ENCODE measurements at regions not wholly inside any gene's neighbourhood (a gene's known extent, or its start where the extent isn't known, plus 50 kb on each side); places are given as distances from the start of the nearest gene placed in this dataset.

- intact Hi-C loops (cut with micrococcal nuclease), result no loop called here
- Mint-ChIP-seq H3K4me1 (ENCODE audit: low read depth) (no peaks in the 10 kb centered on the region), H3K9me3 (no peaks in the 10 kb centered on the region), H3K4me3 (no peak overlapping the region), H3K27ac (no peak overlapping the region), H3K27me3 (no peaks in the 10 kb centered on the region), H3K36me3 (ENCODE audit: low read depth) (no peaks in the 10 kb centered on the region)
Measured at GRCh38 chr3:74479915-74480314, 134.5 kb downstream of the CNTN3 start.

- H3K27me3 Mint-ChIP-seq, result no peaks in the 10 kb centered on the region
- no peak overlapping the region for H3K27ac Mint-ChIP-seq
- no peak overlapping the region for H3K4me3 Mint-ChIP-seq
Measured at GRCh38 chr3:74470313-74470712, 144.1 kb downstream of the CNTN3 start.

GRCh38 chr3:74469713-74470112 lies 144.7 kb downstream of the CNTN3 start:
- Mint-ChIP-seq H3K36me3 (ENCODE audit: low read depth) (no peaks in the 10 kb centered on the region), H3K9me3 (peaks cover 9% of the 10 kb centered on the region), H3K27me3 (no peaks in the 10 kb centered on the region), H3K4me3 (no peak overlapping the region), H3K4me1 (ENCODE audit: low read depth) (no peaks in the 10 kb centered on the region), H3K27ac (no peak overlapping the region)
- intact Hi-C loops (cut with micrococcal nuclease), result no loop called here

More at GRCh38 chr3:74470313-74470712, 144.1 kb downstream of the CNTN3 start:
- Mint-ChIP-seq H3K36me3 (ENCODE audit: low read depth) (no peaks in the 10 kb centered on the region), H3K9me3 (peaks cover 9% of the 10 kb centered on the region), H3K4me1 (ENCODE audit: low read depth) (no peaks in the 10 kb centered on the region)
- intact Hi-C loops (cut with micrococcal nuclease), result no loop called here

GRCh38 chr3:74469151-74469550 lies 145.3 kb downstream of the CNTN3 start:
- Mint-ChIP-seq H3K4me1 (ENCODE audit: low read depth) (no peaks in the 10 kb centered on the region), H3K36me3 (ENCODE audit: low read depth) (no peaks in the 10 kb centered on the region), H3K9me3 (peaks cover 9% of the 10 kb centered on the region), H3K27me3 (no peaks in the 10 kb centered on the region), H3K4me3 (no peak overlapping the region), H3K27ac (no peak overlapping the region)
- intact Hi-C loops (cut with micrococcal nuclease), result no loop called here

GRCh38 chr3:74465715-74466410 lies 148.6 kb downstream of the CNTN3 start:
- Mint-ChIP-seq H3K27ac (no peak overlapping the region), H3K4me1 (ENCODE audit: low read depth) (no peaks in the 10 kb centered on the region)

GRCh38 chr3:74463515-74463914 lies 150.9 kb downstream of the CNTN3 start:
- no peak overlapping the region for H3K4me3 Mint-ChIP-seq
- intact Hi-C loops (cut with micrococcal nuclease), result no loop called here
- H3K4me1 Mint-ChIP-seq (ENCODE audit: low read depth), result no peaks in the 10 kb centered on the region
- no peaks in the 10 kb centered on the region for H3K27me3 Mint-ChIP-seq
- H3K27ac Mint-ChIP-seq, result no peak overlapping the region
- H3K36me3 Mint-ChIP-seq (ENCODE audit: low read depth), result no peaks in the 10 kb centered on the region
- H3K9me3 Mint-ChIP-seq, result peaks cover 19% of the 10 kb centered on the region

More at GRCh38 chr3:74465715-74466410, 148.6 kb downstream of the CNTN3 start:
- H3K4me3 Mint-ChIP-seq, result no peak overlapping the region
- no peaks in the 10 kb centered on the region for H3K36me3 Mint-ChIP-seq (ENCODE audit: low read depth)
- intact Hi-C loops (cut with micrococcal nuclease), result no loop called here
- H3K27me3 Mint-ChIP-seq, result no peaks in the 10 kb centered on the region
- H3K9me3 Mint-ChIP-seq, result peaks cover 9% of the 10 kb centered on the region

- intact Hi-C loops (cut with micrococcal nuclease), result no loop called here
- H3K27ac Mint-ChIP-seq, result no peak overlapping the region
Measured at GRCh38 chr3:74456166-74456565, 158.3 kb downstream of the CNTN3 start.

GRCh38 chr3:74447221-74447620 lies 167.2 kb downstream of the CNTN3 start:
- Mint-ChIP-seq H3K27me3 (no peaks in the 10 kb centered on the region), H3K36me3 (ENCODE audit: low read depth) (no peaks in the 10 kb centered on the region), H3K27ac (no peak overlapping the region), H3K4me3 (no peak overlapping the region), H3K4me1 (ENCODE audit: low read depth) (no peaks in the 10 kb centered on the region), H3K9me3 (no peaks in the 10 kb centered on the region)
- intact Hi-C loops (cut with micrococcal nuclease), result no loop called here

More at GRCh38 chr3:74456166-74456565, 158.3 kb downstream of the CNTN3 start:
- Mint-ChIP-seq H3K4me3 (no peak overlapping the region), H3K27me3 (no peaks in the 10 kb centered on the region), H3K9me3 (peaks cover 41% of the 10 kb centered on the region), H3K4me1 (ENCODE audit: low read depth) (no peaks in the 10 kb centered on the region), H3K36me3 (ENCODE audit: low read depth) (no peaks in the 10 kb centered on the region)

- intact Hi-C loops (cut with micrococcal nuclease), result no loop called here
Measured at GRCh38 chr3:74445541-74445940, 168.9 kb downstream of the CNTN3 start.

GRCh38 chr3:74443102-74443501 lies 171.4 kb downstream of the CNTN3 start:
- no peaks in the 10 kb centered on the region for H3K9me3 Mint-ChIP-seq
- no peaks in the 10 kb centered on the region for H3K4me1 Mint-ChIP-seq (ENCODE audit: low read depth)
- H3K36me3 Mint-ChIP-seq (ENCODE audit: low read depth), result no peaks in the 10 kb centered on the region
- no peak overlapping the region for H3K27ac Mint-ChIP-seq
- H3K27me3 Mint-ChIP-seq, result no peaks in the 10 kb centered on the region
- no peak overlapping the region for H3K4me3 Mint-ChIP-seq
- intact Hi-C loops (cut with micrococcal nuclease), result no loop called here

More at GRCh38 chr3:74445541-74445940, 168.9 kb downstream of the CNTN3 start:
- no peaks in the 10 kb centered on the region for H3K9me3 Mint-ChIP-seq
- no peaks in the 10 kb centered on the region for H3K4me1 Mint-ChIP-seq (ENCODE audit: low read depth)
- no peak overlapping the region for H3K27ac Mint-ChIP-seq
- no peak overlapping the region for H3K4me3 Mint-ChIP-seq
- H3K36me3 Mint-ChIP-seq (ENCODE audit: low read depth), result no peaks in the 10 kb centered on the region
- H3K27me3 Mint-ChIP-seq, result no peaks in the 10 kb centered on the region

GRCh38 chr3:74442683-74443082 lies 171.8 kb downstream of the CNTN3 start:
- intact Hi-C loops (cut with micrococcal nuclease), result no loop called here
- H3K27me3 Mint-ChIP-seq, result no peaks in the 10 kb centered on the region
- H3K4me1 Mint-ChIP-seq (ENCODE audit: low read depth), result no peaks in the 10 kb centered on the region
- no peak overlapping the region for H3K4me3 Mint-ChIP-seq
- H3K27ac Mint-ChIP-seq, result no peak overlapping the region
- no peaks in the 10 kb centered on the region for H3K36me3 Mint-ChIP-seq (ENCODE audit: low read depth)
- H3K9me3 Mint-ChIP-seq, result no peaks in the 10 kb centered on the region

GRCh38 chr3:74442068-74442467 lies 172.4 kb downstream of the CNTN3 start:
- H3K9me3 Mint-ChIP-seq, result no peaks in the 10 kb centered on the region
- no peaks in the 10 kb centered on the region for H3K4me1 Mint-ChIP-seq (ENCODE audit: low read depth)
- no peak overlapping the region for H3K4me3 Mint-ChIP-seq
- intact Hi-C loops (cut with micrococcal nuclease), result no loop called here
- no peaks in the 10 kb centered on the region for H3K36me3 Mint-ChIP-seq (ENCODE audit: low read depth)
- H3K27ac Mint-ChIP-seq, result no peak overlapping the region
- no peaks in the 10 kb centered on the region for H3K27me3 Mint-ChIP-seq

- intact Hi-C loops (cut with micrococcal nuclease), result no loop called here
- H3K27me3 Mint-ChIP-seq, result no peaks in the 10 kb centered on the region
- no peaks in the 10 kb centered on the region for H3K36me3 Mint-ChIP-seq (ENCODE audit: low read depth)
- H3K4me1 Mint-ChIP-seq (ENCODE audit: low read depth), result no peaks in the 10 kb centered on the region
- no peak overlapping the region for H3K27ac Mint-ChIP-seq
- peaks cover 9% of the 10 kb centered on the region for H3K9me3 Mint-ChIP-seq
- H3K4me3 Mint-ChIP-seq, result no peak overlapping the region
Measured at GRCh38 chr3:74436184-74436583, 178.3 kb downstream of the CNTN3 start.

GRCh38 chr3:74435631-74436030 lies 178.8 kb downstream of the CNTN3 start:
- H3K9me3 Mint-ChIP-seq, result peaks cover 9% of the 10 kb centered on the region
- H3K36me3 Mint-ChIP-seq (ENCODE audit: low read depth), result no peaks in the 10 kb centered on the region
- H3K4me1 Mint-ChIP-seq (ENCODE audit: low read depth), result no peaks in the 10 kb centered on the region
- no peak overlapping the region for H3K27ac Mint-ChIP-seq
- H3K4me3 Mint-ChIP-seq, result no peak overlapping the region
- H3K27me3 Mint-ChIP-seq, result no peaks in the 10 kb centered on the region
- intact Hi-C loops (cut with micrococcal nuclease), result no loop called here

- no peak overlapping the region for H3K4me3 Mint-ChIP-seq
- intact Hi-C loops (cut with micrococcal nuclease), result no loop called here
- peaks cover 16% of the 10 kb centered on the region for H3K9me3 Mint-ChIP-seq
- H3K4me1 Mint-ChIP-seq (ENCODE audit: low read depth), result no peaks in the 10 kb centered on the region
- no peak overlapping the region for H3K27ac Mint-ChIP-seq
- H3K36me3 Mint-ChIP-seq (ENCODE audit: low read depth), result no peaks in the 10 kb centered on the region
- H3K27me3 Mint-ChIP-seq, result no peaks in the 10 kb centered on the region
Measured at GRCh38 chr3:74434406-74434805, 180.1 kb downstream of the CNTN3 start.

Data from dendritic cell treated with granulocyte-macrophage colony-stimulating factor and Interleukin-4, amounts not matched to agents 40 ng/mL and 50 ng/mL, for 4 days (primary cell).